ENCODE measurements at regions not wholly inside any gene's neighbourhood (a gene's known extent, or its start where the extent isn't known, plus 50 kb on each side); places are given as distances from the start of the nearest gene placed in this dataset.

DNA sequence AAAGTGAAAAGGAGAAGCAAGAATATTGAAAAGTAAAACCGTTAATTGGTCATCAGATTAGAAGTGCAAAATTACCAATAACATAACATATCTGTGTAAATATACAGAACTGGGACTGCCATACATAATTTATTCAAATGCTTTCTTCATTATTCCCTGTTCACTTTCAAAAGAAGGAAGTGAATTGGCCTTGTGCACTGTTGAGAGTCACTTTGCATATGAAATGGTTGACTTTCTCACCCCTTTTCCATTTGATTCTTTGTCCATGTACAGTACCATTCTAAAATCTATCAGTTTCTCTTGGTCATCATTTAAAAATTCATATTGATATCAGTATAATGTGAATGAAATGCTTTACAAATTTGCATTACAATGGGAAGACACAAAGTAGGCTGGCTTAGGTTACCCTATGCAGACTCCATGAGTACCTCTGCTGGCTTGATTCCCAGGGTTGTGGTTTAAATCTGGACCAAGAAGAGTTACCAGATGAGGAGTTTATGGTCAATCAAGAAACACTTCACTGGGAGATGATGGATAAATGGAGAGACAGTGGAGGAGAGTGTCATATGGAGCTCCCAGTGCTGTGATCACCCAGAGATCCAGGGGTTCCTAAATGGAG lies 210.9 kb upstream of the TOPAZ1 start:
- ChIA-PET POLR2A (no interaction called here), CTCF (no interaction called here)
- H3K9me2 ChIP-seq: no peaks in the 10 kb centered on the region
- peaks cover 0 to 3% of the 10 kb centered on the region in 2 experiments for H3K36me3 ChIP-seq (replicated peaks in 1 of 2; ENCODE audit: control insufficient read depth in 1 of 2, insufficient read depth in 2 of 2, low read length in 1 of 2)
- no peak overlapping the region for H3K4me3 ChIP-seq (ENCODE audit: low read depth in 2 of 2, low read length in 1 of 2)
- WGBS (ENCODE audit: low lambda C conversion rate): 95% methylated on average over 1 of the region's 1 CpG
- H3K27ac ChIP-seq (ENCODE audit: low read depth in 2 of 2, low read length in 1 of 2): no peak overlapping the region
- H3F3A ChIP-seq (replicated peaks; ENCODE audit: insufficient read depth): no peaks in the 10 kb centered on the region
- no peaks in the 10 kb centered on the region for H3K9me3 ChIP-seq
- H2AFZ ChIP-seq (ENCODE audit: low read depth): no peak overlapping the region
- no peaks in the 10 kb centered on the region for H3K79me2 ChIP-seq (ENCODE audit: insufficient read depth)
- H3K4me1 ChIP-seq (ENCODE audit: control insufficient read depth in 1 of 2, insufficient read depth in 2 of 2, low read depth in 1 of 2, low read length in 1 of 2): peaks cover 0 to 2% of the 10 kb centered on the region in 2 experiments; a peak in 1 of 4 replicates
- H3K27me3 ChIP-seq (ENCODE audit: insufficient read depth): no peaks in the 10 kb centered on the region
- no peak for DNase-seq
- H3K9ac ChIP-seq: no peak overlapping the region
- TF ChIP-seq, protein P1, sequence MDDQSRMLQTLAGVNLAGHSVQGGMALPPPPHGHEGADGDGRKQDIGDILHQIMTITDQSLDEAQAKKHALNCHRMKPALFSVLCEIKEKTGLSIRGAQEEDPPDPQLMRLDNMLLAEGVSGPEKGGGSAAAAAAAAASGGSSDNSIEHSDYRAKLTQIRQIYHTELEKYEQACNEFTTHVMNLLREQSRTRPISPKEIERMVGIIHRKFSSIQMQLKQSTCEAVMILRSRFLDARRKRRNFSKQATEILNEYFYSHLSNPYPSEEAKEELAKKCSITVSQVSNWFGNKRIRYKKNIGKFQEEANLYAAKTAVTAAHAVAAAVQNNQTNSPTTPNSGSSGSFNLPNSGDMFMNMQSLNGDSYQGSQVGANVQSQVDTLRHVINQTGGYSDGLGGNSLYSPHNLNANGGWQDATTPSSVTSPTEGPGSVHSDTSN (IDR thresholded peaks at IDR 0.05): 0 out of 2 replicates have a peak, but pooled peaks have one; percentile 20
- TF ChIP-seq RXRA (IDR thresholded peaks at IDR 0.05; ENCODE audit: borderline replicate concordance, low read depth) (no peak), NFIC (IDR thresholded peaks at IDR 0.05; ENCODE audit: borderline replicate concordance) (peak; percentile 26; the same call in 1 of the 2 replicates), RFX5 (IDR thresholded peaks at IDR 0.05; ENCODE audit: low read length) (no peak), TCF12 (IDR thresholded peaks at IDR 0.05) (peak; percentile 32; the same call in 1 of the 2 replicates), CHD2 (IDR thresholded peaks at IDR 0.05; ENCODE audit: low read length, partially characterized antibody) (no peak), EP300 (IDR thresholded peaks at IDR 0.05; ENCODE audit: borderline replicate concordance in 1 of 2, low read depth in 1 of 2, low read length in 1 of 2) (no peak), NRF1 (IDR thresholded peaks at IDR 0.05; ENCODE audit: low read depth, low read length) (no peak), FOXM1 (IDR thresholded peaks at IDR 0.05; ENCODE audit: low read depth) (no peak)
- TF ChIP-seq, protein P2, sequence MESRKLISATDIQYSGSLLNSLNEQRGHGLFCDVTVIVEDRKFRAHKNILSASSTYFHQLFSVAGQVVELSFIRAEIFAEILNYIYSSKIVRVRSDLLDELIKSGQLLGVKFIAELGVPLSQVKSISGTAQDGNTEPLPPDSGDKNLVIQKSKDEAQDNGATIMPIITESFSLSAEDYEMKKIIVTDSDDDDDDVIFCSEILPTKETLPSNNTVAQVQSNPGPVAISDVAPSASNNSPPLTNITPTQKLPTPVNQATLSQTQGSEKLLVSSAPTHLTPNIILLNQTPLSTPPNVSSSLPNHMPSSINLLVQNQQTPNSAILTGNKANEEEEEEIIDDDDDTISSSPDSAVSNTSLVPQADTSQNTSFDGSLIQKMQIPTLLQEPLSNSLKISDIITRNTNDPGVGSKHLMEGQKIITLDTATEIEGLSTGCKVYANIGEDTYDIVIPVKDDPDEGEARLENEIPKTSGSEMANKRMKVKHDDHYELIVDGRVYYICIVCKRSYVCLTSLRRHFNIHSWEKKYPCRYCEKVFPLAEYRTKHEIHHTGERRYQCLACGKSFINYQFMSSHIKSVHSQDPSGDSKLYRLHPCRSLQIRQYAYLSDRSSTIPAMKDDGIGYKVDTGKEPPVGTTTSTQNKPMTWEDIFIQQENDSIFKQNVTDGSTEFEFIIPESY (IDR thresholded peaks at IDR 0.05; ENCODE audit: borderline replicate concordance, low read depth): no peak
- TF ChIP-seq, protein P3, sequence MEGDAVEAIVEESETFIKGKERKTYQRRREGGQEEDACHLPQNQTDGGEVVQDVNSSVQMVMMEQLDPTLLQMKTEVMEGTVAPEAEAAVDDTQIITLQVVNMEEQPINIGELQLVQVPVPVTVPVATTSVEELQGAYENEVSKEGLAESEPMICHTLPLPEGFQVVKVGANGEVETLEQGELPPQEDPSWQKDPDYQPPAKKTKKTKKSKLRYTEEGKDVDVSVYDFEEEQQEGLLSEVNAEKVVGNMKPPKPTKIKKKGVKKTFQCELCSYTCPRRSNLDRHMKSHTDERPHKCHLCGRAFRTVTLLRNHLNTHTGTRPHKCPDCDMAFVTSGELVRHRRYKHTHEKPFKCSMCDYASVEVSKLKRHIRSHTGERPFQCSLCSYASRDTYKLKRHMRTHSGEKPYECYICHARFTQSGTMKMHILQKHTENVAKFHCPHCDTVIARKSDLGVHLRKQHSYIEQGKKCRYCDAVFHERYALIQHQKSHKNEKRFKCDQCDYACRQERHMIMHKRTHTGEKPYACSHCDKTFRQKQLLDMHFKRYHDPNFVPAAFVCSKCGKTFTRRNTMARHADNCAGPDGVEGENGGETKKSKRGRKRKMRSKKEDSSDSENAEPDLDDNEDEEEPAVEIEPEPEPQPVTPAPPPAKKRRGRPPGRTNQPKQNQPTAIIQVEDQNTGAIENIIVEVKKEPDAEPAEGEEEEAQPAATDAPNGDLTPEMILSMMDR (IDR thresholded peaks at IDR 0.05): no peak
- no peaks in the 10 kb centered on the region for H4K20me1 ChIP-seq (ENCODE audit: insufficient read depth)
- no peak overlapping the region for H3K4me2 ChIP-seq
